ENCODE measurements at regions not wholly inside any gene's neighbourhood (a gene's known extent, or its start where the extent isn't known, plus 50 kb on each side); places are given as distances from the start of the nearest gene placed in this dataset.

GRCh38 chr10:125495386-125495785 is 187.6 kb downstream of the TEX36 start:
- TF ChIP-seq, protein P1, sequence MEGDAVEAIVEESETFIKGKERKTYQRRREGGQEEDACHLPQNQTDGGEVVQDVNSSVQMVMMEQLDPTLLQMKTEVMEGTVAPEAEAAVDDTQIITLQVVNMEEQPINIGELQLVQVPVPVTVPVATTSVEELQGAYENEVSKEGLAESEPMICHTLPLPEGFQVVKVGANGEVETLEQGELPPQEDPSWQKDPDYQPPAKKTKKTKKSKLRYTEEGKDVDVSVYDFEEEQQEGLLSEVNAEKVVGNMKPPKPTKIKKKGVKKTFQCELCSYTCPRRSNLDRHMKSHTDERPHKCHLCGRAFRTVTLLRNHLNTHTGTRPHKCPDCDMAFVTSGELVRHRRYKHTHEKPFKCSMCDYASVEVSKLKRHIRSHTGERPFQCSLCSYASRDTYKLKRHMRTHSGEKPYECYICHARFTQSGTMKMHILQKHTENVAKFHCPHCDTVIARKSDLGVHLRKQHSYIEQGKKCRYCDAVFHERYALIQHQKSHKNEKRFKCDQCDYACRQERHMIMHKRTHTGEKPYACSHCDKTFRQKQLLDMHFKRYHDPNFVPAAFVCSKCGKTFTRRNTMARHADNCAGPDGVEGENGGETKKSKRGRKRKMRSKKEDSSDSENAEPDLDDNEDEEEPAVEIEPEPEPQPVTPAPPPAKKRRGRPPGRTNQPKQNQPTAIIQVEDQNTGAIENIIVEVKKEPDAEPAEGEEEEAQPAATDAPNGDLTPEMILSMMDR (IDR thresholded peaks at IDR 0.05), result no peak
- no peak for TF ChIP-seq EZH2 (IDR thresholded peaks at IDR 0.05; ENCODE audit: borderline replicate concordance, insufficient read depth, low read depth, low read length, poor library complexity, severe bottlenecking)

Measured in B cell (primary cell).